Subcutaneous abdominal adipose tissue (tissue), 5 donors: ENCODE measurements at regions not wholly inside any gene's neighbourhood (a gene's known extent, or its start where the extent isn't known, plus 50 kb on each side); places are given as distances from the start of the nearest gene placed in this dataset.
"Not testable (repeated sequence)": the region's sequence is repeated elsewhere in the genome, so short reads cannot be mapped to it uniquely, and the experiment has no call there.

Source experiments
- H3K27ac ChIP-seq: one replicate; pipeline ENCODE4 v1.7.0; 2013; ENCODE audit warnings: low read depth, mild to moderate bottlenecking, inconsistent platforms, low read length, moderate library complexity
- H3K27me3 ChIP-seq, 5 donors: one replicate each; pipeline ENCODE4 v1.7.0; 2013; ENCODE audit warnings: low read length in 5 of 5, inconsistent platforms in 1 of 5; ENCODE audit not compliant: control insufficient read depth in 5 of 5, insufficient read depth in 4 of 5
- H3K36me3 ChIP-seq, 5 donors: one replicate each; pipeline ENCODE4 v1.7.0; 2013; ENCODE audit warnings: low read length in 5 of 5; ENCODE audit not compliant: control insufficient read depth in 5 of 5, insufficient read depth in 5 of 5
- H3K4me1 ChIP-seq, 5 donors: one replicate each; pipeline ENCODE4 v1.7.0; 2013; ENCODE audit warnings: low read length in 5 of 5, mild to moderate bottlenecking in 3 of 5, moderate library complexity in 1 of 5; ENCODE audit not compliant: control insufficient read depth in 5 of 5, insufficient read depth in 5 of 5
- H3K4me3 ChIP-seq, 5 donors: one replicate each; pipeline ENCODE4 v1.7.0; 2013; ENCODE audit warnings: low read length in 5 of 5, low read depth in 1 of 5
- H3K9ac ChIP-seq, 5 donors: one replicate each; pipeline ENCODE4 v1.7.0; 2013; ENCODE audit warnings: low read length in 5 of 5, mild to moderate bottlenecking in 4 of 5, moderate library complexity in 3 of 5
- H3K9me3 ChIP-seq, 5 donors: one replicate each; pipeline ENCODE4 v1.7.0; 2013; ENCODE audit warnings: low read length in 5 of 5; ENCODE audit not compliant: control insufficient read depth in 5 of 5
- donor health status: healthy.
- donor health status: healthy.
- donor health status: healthy.
- donor health status: healthy.
- donor health status: healthy.

DNA sequence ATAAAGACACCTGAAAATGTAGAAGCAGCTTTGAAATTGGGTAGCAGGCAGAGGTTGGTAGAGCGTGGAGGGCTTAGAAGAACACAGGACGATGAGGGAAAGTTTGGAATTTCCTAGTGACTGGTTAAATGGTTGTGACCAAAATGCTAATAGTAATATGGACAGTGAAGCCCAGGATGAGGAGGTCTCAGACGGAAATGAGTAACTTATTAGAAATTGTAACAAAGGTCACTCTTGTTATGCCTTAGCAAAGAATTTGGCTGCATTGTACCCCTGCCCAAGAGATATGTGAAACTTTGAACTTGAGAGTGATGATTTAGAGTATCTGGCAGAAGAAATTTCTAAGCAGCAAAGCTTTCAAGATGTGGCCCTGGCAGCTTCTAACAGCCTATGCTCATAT lies 382.5 kb downstream of the KCNN2 start:
- peaks cover 0 to 2% (median 0%) of the 10 kb centered on the region in 5 donors for H3K9me3 ChIP-seq
- no peak overlapping the region for H3K27ac ChIP-seq
- no peaks in the 10 kb centered on the region for H3K27me3 ChIP-seq
- no peak overlapping the region for H3K9ac ChIP-seq
- no peak overlapping the region for H3K4me3 ChIP-seq
- no peaks in the 10 kb centered on the region for H3K4me1 ChIP-seq
- H3K36me3 ChIP-seq: no peaks in the 10 kb centered on the region

DNA sequence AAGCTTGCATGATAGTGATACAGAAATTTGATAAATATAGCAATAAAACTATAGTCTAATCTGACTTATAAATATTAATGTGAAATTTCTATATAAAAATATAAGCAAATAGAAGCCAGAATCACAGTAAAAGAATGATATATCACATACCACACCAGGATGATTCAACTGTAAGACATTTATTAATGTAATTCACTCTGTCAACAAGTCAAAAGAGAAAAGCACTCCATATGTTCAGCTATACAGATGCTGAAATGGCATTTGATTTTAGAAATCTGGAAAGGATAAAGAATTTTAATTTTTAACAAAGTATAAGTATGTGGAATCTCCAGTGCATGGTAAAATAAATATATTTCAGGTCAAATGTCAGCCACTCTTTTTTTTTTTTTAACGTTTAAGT lies 372.4 kb downstream of the KCNN2 start:
- H3K36me3 ChIP-seq: no peaks in the 10 kb centered on the region
- no peak overlapping the region for H3K4me3 ChIP-seq
- peaks cover 0 to 3% (median 0%) of the 10 kb centered on the region in 5 donors for H3K9me3 ChIP-seq
- no peak overlapping the region for H3K9ac ChIP-seq
- no peaks in the 10 kb centered on the region for H3K27me3 ChIP-seq
- no peaks in the 10 kb centered on the region for H3K4me1 ChIP-seq
- H3K27ac ChIP-seq: no peak overlapping the region

DNA sequence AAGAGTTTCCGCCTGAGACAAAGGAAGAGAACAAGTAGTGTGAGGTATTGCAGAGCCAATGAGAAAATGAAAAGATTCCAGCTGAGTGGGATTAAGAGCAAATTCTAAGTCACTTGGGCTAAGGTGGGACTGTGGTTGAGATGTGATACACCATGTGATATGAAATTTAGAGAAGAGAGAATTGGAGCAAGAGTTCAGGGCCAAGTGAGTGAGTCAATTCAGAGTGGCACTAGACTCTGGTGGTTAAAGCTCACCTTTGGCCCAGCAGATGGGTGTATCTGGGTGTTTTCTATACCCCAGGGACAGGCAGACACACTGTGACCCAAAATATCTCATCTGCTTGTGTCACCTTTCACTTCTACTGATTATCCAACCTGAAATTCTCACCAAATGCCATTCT lies 368.1 kb downstream of the KCNN2 start:
- H3K36me3 ChIP-seq: no peaks in the 10 kb centered on the region
- H3K4me3 ChIP-seq: no peak overlapping the region
- peaks cover 0 to 3% (median 0%) of the 10 kb centered on the region in 5 donors for H3K9me3 ChIP-seq
- no peaks in the 10 kb centered on the region for H3K4me1 ChIP-seq
- no peak overlapping the region for H3K27ac ChIP-seq
- H3K9ac ChIP-seq: no peak overlapping the region
- H3K27me3 ChIP-seq: no peaks in the 10 kb centered on the region

DNA sequence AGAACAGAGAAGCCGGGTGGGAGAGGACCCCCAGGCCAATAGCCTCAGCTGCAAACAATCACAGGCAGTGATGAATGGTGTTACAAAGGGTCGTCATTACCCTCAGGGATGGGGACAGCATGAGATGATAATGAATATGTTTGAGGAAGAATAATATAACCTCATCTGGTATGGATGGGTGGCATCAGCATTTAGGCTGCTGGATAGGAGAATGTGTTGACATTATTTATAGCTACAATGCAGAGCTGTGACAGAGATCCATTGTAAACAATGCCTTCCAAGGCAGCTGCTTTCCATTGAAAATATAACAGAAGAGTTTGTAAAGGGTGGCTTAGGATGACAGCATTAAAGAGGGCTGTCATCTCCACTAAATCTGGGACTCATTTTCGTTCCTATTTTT lies 365.5 kb downstream of the KCNN2 start:
- no peak overlapping the region for H3K9ac ChIP-seq
- no peaks in the 10 kb centered on the region for H3K36me3 ChIP-seq
- H3K4me1 ChIP-seq: no peaks in the 10 kb centered on the region
- H3K9me3 ChIP-seq: no peaks in the 10 kb centered on the region
- H3K27ac ChIP-seq: no peak overlapping the region
- H3K27me3 ChIP-seq: no peaks in the 10 kb centered on the region
- H3K4me3 ChIP-seq: no peak overlapping the region

DNA sequence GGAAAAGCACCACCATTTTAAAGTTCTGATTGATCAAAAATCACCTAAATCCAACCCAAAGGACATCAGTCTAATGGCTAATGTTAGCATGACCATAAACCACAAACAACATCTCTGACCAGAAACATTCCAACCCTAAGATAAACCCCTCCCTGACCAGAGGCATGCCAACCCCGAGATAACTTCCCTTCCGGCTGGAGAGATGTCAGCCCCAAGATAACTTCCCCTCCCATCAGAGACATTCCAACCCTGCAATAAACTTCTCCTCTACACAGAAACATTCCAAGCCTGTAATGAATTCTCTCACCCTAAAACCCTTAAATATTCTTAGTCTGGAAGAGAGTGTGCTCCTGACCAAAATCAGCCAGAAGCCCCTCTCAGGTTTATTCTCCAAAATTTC lies 364.3 kb downstream of the KCNN2 start:
- Histone ChIP-seq H3K27ac (no peak overlapping the region), H3K9ac (no peak overlapping the region), H3K4me3 (no peak overlapping the region), H3K9me3 (no peaks in the 10 kb centered on the region), H3K27me3 (no peaks in the 10 kb centered on the region), H3K36me3 (no peaks in the 10 kb centered on the region), H3K4me1 (no peaks in the 10 kb centered on the region)

DNA sequence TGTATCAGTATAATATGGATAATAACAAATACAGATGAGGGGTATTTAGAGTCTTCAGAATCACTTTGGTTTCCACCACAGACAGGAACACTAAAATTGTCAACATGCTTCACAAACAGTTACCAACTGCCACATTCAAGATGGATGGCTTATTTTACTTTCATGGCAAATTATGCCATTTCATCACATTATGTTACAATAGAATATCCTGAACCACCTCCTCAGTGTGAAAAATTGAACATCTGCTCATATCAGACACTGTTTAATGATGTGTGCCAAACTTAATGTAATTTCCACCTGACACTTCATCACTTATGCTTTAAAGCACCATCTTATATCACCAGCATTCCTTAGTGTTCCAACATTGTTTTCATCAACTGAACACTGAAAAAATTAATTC lies 357.4 kb downstream of the KCNN2 start:
- no peak overlapping the region for H3K9ac ChIP-seq
- H3K36me3 ChIP-seq: no peaks in the 10 kb centered on the region
- H3K4me3 ChIP-seq: no peak overlapping the region
- H3K9me3 ChIP-seq: peaks cover 4 to 20% (median 13%) of the 10 kb centered on the region in 5 donors
- no peaks in the 10 kb centered on the region for H3K27me3 ChIP-seq
- H3K4me1 ChIP-seq: no peaks in the 10 kb centered on the region
- H3K27ac ChIP-seq: no peak overlapping the region

DNA sequence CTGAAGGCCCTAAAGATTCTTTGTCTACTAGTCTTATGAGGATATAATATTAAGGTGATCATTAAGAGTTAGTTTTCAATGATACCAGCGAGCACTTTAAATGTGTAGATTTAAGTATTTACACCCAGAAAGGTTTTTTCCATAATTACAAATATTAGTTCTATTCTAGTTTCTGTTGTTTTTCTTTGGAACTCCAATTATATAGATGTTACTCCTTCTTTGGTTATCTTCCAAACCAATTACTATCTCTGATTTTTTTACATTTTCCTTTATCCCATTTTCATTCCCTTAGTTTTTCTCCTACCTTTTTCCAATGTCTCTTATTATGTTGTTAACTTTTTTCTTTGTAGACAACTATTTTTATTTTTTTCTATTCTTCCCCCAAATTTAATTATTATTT lies 355.1 kb downstream of the KCNN2 start:
- H3K9ac ChIP-seq: no peak overlapping the region
- H3K9me3 ChIP-seq: peaks cover 4 to 20% (median 13%) of the 10 kb centered on the region in 5 donors
- H3K27ac ChIP-seq: no peak overlapping the region
- H3K4me1 ChIP-seq: no peaks in the 10 kb centered on the region
- peak overlapping the region in 1 of 5 donors; percentile 3 for H3K4me3 ChIP-seq
- H3K27me3 ChIP-seq: no peaks in the 10 kb centered on the region
- H3K36me3 ChIP-seq: no peaks in the 10 kb centered on the region

DNA sequence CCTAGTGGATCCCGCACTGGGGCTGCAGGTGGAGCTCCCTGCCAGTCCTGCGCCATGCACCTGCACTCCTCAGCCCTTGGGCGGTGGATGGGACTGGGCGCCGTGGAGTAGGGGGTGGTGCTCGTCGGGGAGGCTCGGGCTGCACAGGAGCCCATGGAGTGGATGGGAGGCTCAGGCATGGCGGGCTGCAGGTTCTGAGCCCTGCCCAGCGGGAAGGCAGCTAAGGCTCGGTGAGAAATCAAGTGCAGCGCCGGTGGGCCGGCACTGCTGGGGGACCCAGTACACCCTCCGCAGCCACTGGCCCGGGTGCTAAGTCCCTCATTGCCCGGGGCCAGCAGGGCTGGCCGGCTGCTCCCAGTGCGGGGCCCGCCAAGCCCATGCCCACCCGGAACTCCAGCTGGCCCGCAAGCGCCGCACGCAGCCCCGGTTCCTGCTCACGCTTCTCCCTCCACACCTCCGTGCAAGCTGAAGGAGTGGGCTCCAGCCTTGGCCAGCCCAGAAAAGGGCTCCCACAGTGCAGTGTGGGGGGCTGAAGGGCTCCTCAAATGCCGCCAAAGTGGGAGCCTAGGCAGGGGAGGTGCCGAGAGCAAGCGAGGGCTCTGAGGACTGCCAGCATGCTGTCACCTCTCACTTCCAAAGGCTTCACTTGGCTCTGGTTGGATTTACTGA lies 342.5 kb downstream of the KCNN2 start:
- H3K27ac ChIP-seq, H3K9me3 ChIP-seq, H3K4me3 ChIP-seq, H3K4me1 ChIP-seq, H3K36me3 ChIP-seq, H3K9ac ChIP-seq, H3K27me3 ChIP-seq: not testable (repeated sequence)

DNA sequence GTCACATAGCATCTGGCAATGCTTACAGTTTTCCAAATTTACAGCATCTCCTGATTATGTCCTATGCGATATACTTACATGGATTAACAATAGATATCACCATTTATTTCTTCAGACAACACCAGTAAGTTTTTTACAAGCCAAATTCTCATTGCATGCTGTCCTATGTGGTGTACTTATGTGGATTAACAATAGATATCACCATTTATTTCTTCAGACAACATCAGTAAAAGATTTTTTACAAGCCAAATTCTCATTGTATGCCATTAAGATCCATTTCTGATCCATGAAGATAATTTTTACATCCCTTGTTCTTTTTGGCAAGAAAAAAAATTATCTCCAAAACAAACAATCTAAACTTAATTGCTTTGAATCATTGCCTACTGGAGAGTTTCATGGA lies 340.9 kb downstream of the KCNN2 start:
- Histone ChIP-seq H3K9ac (no peak overlapping the region), H3K36me3 (no peaks in the 10 kb centered on the region), H3K27ac (no peak overlapping the region), H3K27me3 (no peaks in the 10 kb centered on the region), H3K4me3 (no peak overlapping the region), H3K9me3 (no peaks in the 10 kb centered on the region), H3K4me1 (no peaks in the 10 kb centered on the region)

DNA sequence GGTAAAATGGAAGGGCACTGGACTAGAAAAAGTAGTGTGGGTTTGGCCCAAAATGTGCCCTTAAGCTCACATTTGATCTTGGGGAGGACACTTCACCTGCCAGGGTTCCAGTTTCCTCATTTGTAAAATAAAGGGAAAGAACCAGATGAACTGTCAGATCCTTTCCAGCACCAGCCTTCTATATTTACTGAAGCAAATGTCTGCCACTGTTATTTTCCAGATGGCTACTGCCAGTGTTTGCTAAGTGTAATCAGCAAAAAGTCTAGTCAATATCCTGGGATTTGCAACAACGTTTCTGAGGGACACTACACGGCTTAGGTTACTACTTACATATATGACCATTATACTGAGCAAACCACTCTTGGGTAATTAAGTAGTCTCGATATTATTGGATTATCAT lies 340.3 kb downstream of the KCNN2 start:
- no peaks in the 10 kb centered on the region for H3K4me1 ChIP-seq
- H3K27me3 ChIP-seq: no peaks in the 10 kb centered on the region
- no peak overlapping the region for H3K27ac ChIP-seq
- H3K4me3 ChIP-seq: no peak overlapping the region
- no peak overlapping the region for H3K9ac ChIP-seq
- no peaks in the 10 kb centered on the region for H3K36me3 ChIP-seq
- H3K9me3 ChIP-seq: no peaks in the 10 kb centered on the region

DNA sequence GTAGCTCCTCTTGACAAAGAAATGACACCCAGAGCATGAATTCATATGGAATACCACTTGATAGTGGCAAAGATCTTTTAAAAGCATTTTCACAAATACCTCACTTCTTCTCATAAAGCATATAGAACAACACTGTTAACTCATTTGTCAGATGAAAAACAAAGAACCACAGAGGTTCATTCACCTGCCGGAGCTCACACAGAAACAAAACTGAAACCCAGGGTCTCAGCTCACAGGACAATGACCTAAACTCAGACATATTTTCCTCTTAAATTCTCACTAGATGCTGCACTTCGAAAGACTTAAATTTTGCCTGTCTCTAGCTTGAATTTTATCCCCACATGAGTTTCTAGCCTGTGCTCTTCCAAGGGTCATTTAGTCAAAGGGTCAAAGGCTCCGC lies 339.0 kb downstream of the KCNN2 start:
- H3K27ac ChIP-seq: no peak overlapping the region
- H3K9ac ChIP-seq: no peak overlapping the region
- no peaks in the 10 kb centered on the region for H3K27me3 ChIP-seq
- no peaks in the 10 kb centered on the region for H3K36me3 ChIP-seq
- no peaks in the 10 kb centered on the region for H3K9me3 ChIP-seq
- H3K4me1 ChIP-seq: no peaks in the 10 kb centered on the region
- H3K4me3 ChIP-seq: no peak overlapping the region
